GM12892 (cell line): ENCODE measurements at regions not wholly inside any gene's neighbourhood (a gene's known extent, or its start where the extent isn't known, plus 50 kb on each side); places are given as distances from the start of the nearest gene placed in this dataset.

Experiments
- POLR2A ChIP-seq: IDR thresholded peaks from 2 replicates; pipeline ENCODE4 v1.6.1; 2011; ENCODE audit warnings: low read depth, low read length, control low read depth
- POLR2AphosphoS5 ChIP-seq: IDR thresholded peaks from 2 replicates; pipeline ENCODE4 v1.6.1; 2011; ENCODE audit warnings: low read depth, low read length, control low read depth
- TAF1 ChIP-seq: IDR thresholded peaks from 2 replicates; pipeline ENCODE4 v1.6.1; 2011; ENCODE audit warnings: low read depth, mild to moderate bottlenecking, control low read depth, low read length, borderline replicate concordance

DNA sequence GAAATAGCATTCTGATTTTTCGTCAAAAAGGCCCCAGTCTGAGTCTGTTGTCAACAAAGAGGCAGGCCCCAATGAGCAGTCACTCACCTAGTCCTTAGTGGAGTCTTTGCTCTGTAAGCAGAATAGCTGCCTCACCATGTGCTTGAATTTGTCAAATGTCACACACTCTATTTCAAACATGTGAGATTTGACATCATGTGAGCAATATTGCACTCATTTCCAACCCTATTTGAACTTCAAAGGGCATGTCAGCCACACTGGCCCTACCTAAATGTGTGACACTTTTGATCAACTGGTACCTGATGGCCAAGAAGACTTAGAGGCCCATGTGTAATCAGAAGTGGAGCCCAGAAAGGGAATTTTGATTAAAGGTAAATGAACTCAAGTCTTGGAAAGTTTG lies 59.4 kb upstream of the PLAC1 start:
- TF ChIP-seq POLR2A (no peak), POLR2AphosphoS5 (no peak), TAF1 (no peak)
